HG03432 (cell line): ENCODE measurements at regions not wholly inside any gene's neighbourhood (a gene's known extent, or its start where the extent isn't known, plus 50 kb on each side); places are given as distances from the start of the nearest gene placed in this dataset.
A peak's percentile ranks its signal among the peaks of the same experiment; 100 is the strongest.

ENCODE experiments used
- ATAC-seq: cut with Tn5 transposase; IDR thresholded peaks from one replicate; pipeline ENCODE4 v1.9.1; 2021; ENCODE audit warnings: mild to moderate bottlenecking, moderate library complexity; ENCODE audit not compliant: unreplicated experiment

DNA sequence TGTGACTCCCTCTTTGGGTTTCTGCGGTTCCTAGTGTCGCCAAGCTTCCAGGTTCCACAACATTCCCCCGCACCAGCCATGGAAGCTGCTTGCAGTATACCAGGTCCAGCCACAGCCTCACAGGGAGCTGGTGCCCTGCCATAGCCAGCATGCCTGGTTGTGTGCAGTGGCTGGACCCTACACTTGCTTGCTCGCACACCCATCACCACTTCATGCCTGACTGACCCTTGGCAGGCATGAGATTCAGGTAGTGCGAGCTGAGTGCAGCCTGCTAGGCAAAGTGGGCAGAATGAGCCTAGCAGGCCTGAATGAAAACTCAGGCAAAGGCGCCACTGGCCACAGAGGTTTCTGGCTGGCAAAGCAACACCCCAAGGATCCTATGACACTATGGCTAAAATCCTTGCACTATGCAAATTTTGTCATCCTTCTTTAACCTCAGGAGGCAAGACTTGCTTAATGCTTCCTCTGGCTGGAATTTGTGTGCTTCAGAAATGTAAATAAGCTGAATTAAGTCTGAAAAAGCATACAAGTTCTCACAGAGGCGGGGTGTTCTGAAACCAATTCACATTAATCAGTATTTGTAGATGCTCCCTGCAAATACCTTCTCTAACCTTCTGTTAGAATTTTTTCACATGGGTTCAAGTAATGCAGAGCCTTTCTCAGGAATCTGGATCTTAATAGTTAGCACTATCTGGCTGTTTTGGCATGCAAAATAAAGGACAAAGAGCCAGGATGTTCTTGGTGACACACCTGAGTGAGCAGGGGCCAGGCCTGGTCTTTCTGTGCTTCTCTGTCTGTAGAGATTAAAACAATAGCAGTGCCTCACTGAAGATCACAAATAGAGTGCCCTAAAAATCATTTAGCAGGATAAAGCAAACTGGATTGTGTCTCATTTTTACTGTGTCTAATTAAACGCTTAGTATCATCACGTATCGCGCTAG lies 256.9 kb downstream of the GPATCH2 start:
- no peak for ATAC-seq

DNA sequence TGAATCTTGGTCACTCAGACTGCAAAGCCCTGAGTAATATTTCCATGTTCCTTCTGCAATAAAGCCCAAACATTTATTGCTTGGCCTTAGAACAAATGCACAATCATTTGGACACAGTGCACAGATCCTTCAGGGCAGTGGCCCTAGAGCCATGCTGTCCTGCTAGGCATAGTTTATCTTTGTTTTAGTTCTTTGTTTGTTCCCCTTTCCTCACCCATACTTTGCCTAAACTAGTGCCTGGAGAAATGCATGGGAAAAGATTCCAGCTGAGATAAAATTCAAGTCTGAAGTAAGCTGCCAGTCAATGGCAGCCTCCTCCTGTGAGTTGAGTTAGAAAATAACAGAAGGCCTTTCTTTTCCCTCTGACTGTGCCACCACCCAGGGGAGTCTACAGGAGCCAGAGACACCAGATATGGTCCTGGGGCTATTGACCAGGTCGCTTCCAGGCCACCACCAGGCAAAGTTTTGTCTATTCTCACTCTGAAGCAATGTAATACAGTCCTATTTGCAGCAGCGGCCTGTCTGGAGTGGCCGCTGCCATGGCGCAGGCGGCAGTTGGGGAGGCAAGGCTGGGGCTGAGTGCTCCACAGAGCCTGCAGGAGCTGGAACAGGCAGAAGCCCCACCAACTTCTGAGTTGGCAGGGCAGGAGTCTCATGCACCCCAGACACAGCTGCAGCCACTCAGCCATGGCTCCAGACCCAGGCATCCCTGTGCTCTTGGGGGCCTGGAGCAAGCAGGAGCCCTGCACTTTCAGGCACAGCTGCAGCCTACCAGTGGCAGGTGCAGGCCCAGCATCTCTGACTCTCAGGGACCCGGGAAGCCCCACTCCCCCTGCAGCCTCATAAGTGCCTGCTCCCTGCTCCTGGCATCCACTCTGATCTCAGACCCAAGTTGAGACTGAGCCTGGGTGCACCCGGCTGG lies 258.6 kb downstream of the GPATCH2 start:
- no peak for ATAC-seq

DNA sequence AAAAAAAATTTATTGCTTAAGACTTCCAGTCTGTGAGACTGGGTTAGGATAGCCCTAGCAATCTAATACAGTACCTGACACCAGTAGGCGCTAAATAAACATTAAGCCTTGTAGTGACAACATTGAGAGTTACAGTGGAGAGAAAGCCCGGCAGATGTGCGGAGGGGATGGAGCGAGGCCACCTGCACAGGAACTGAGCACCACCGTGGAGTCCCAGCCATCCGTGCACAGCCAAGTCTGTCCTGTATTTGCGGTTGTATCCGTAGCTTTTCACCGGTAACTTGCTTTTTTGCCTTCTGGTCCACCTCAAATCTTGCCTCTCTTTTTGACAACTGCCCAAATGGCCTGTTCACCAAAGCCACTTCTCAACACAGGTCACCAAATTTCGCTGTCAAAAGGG lies 260.1 kb downstream of the GPATCH2 start:
- ATAC-seq, result no peak

DNA sequence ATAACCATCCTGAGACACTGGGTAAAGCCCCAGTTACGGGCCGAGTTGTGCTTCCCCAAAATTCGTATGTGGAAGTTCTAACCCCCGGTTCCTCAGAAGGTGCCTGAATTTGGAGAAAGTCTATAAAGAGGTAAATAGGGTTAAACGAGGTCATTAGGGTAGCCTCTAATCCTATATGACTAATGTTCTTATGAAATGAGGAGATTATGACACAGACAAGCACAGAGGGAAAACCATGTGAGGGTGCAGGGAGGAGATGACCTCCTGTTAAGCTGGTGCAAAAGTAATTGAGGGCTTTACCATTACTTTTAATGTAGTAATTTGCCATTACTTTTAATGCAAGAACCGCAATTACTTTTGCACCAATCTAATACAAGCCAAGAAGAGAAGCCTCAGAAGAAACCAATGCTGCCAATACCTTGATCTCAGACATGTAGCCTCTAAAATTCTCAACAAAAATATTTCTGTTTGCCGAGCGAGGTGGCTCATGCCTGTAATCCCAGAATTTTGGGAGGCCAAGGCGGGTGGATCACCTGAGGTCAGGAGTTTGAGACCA lies 260.8 kb downstream of the GPATCH2 start:
- ATAC-seq, result no peak

DNA sequence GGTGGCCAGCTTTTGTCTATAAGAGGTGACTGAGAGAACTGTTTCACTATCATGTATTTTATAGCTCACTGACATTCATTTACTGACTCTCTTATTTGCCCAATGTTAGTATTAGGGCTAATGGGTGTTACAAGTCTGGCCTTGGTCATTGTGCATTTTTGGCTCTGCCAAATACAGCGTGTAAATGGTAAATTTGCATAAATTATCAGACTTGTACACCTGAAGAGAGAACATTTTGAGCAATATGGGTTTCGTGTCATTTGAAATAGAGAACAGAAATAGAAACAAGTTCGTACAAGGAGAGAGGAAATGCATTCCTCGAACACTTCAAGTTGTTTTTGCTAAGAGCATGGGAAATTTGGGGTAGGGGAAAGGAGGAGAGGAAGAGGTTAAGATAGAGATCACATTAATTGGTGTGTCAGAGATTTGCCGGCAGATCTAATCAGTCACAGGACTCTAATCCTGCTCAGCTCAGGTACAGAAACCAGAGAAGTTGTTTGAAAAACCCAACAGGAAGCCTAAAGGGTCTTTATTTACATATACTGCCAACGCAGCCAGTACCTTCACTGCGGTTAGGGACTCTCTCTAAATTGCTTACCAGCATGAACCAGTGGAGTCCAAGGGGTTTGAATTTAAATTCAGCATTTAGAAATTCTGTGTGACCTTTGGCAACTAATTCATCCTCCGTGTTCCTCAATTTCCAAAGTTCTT lies 261.5 kb downstream of the GPATCH2 start:
- peak; percentile 94 for ATAC-seq

DNA sequence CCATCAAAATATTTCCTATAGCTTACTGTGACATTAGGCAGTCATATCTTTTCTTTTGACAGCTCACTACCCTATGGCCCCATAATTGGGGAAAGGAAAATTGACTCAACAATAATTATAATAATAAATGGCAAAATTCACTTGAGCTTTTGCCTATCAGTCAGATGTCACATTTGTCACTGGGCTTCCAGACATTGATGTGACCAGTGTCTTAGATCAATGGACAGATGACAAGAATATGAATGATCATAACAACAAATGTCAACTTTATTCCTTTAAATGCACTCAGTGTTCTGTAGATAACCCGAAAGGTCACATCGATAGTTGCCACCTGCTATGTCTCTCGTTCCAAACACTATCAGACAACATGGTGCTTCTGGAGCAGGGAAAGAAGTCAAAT lies 266.7 kb downstream of the GPATCH2 start:
- no peak for ATAC-seq

DNA sequence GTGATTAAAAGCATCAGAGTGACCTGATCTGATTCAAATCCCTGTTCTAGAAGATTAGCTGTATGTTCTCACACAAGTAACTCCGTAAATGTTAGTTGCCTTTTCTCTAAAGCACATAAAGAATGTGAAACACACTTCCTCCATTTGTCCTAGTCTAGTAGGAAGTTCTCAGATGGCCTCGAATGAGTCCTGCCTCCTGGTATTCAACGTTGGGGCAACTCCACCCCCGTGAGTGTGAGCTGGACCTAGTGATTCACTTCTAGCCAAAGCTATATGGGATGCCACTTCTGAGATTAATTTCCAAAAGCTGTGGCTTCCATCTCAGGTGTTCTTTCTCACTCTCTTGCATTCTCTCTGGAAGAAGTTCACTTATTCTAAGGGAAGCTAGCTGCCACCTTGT lies 267.6 kb downstream of the GPATCH2 start:
- no peak for ATAC-seq

DNA sequence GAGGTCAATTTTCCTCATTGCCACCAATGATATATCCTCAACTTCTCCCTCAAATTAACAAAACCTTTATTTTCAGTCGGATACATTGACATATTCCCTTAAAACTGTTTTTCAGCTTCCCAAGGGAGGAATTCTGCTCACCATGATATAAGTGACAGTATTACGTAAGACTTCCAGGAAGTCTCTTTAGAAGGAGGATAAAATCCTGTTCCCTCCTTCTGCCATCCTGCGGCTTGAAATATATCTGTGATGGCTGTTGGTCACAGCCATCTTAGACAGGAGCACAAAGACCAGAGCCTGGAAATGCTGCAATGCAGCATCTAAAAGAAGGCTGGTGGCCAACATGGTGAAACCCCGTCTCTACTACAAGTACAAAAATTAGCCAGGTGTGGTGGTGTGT lies 270.4 kb downstream of the GPATCH2 start:
- no peak for ATAC-seq

DNA sequence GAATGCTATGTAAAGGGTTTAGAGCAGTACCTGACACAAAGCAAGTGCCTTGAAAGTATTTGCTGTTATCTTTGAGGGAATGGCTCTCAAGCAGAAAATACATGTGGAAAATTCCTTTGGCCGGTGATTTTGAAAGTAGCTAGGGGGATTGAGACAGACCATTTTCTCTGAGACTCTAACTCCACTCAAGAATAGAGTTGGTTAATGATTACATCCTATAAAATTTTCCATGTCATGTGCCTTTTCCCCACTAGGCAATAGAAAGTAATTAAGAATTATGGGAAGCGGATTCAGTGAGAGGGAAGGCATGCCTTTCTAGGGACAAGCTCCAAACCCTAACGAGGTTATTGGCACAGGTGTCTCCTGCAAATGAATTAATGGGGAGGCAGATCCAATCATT lies 276.0 kb downstream of the GPATCH2 start:
- no peak for ATAC-seq

DNA sequence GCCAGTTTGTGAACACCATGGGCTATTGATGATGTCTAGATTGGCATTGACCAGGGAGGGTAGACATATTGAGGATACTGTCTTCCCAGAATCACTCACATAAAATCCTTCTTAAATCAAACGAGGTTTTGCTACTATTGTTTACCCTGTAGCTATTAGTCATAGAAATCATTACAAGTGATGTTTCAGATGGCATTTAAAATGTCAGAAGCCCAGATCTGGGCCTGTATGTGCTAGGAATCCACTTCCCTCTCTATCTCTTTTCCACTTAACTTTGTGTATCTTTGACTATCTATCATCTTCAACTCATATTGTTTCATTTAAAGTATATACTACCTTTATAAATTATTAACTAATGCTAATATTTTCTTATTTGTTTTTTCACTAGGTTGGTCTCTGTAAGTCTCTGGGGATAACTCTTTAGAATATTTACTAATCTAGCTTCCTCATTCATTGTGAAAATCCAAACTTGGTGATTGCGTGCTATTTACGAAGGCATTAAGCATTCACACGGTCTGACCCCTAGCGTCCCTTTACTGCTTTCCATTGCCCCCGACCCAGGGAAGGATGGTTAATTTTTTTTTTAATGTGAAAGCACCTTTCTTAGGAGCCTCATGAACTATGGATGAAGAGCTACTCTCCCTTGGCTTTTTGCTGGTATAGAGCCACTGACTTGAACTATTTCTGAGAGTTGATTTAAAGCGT lies 281.8 kb downstream of the GPATCH2 start:
- ATAC-seq, result no peak

DNA sequence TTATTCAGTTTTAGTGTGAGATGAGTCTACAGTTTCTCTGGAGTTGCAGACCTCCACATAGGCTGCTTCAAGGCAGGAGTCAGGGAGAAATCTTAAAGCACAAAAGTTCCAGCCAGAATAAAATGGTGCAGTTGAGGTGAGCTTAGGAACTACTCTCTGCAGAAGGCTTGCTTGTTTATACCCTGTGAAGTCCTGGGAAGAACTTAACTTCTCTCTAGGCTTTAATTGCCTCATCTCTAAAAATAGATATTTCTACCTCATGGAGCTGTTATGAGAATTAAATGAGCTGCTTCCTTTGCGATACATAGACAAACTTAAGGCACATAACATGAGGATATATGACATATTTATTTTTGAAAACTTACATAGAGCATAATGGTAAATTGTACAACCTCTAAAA lies 286.2 kb downstream of the GPATCH2 start:
- no peak for ATAC-seq

DNA sequence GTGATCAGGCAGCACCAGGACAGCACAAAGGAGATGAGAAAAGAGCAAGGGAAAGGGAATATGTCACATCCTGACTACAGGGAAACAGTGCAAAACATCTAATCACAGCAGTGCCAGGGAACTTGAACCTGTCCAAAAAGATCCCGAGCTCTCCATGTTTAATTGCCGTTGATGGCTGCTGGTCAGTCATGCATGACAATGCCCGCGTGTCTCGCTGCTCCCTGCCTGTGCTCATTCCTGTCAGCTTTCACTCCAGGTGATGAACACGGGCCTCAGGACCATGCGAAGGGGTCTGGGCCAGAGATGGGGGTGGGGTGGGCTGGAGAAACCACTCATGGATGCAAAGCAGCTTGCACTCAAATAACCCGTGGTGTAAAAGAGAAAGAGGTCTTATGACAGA lies 287.0 kb downstream of the GPATCH2 start:
- no peak for ATAC-seq

DNA sequence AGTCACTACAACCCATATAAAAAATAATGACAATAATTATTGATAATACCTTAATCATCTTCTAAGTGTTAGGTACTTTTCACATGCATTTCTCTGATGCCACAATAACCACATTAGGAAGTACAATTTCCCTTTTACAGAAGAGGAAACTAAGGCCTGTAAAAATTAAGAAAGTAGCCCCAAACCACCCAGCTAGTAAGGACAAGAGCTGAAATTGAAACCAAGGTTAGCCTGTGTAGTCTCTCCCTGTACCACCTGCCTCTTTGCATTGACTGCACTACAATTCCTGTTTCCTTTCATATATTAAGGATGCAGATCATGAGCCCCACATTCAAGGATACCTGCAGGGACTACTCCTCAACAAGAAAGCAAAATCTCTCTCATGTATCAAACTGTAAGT lies 288.8 kb downstream of the GPATCH2 start:
- ATAC-seq, result no peak

DNA sequence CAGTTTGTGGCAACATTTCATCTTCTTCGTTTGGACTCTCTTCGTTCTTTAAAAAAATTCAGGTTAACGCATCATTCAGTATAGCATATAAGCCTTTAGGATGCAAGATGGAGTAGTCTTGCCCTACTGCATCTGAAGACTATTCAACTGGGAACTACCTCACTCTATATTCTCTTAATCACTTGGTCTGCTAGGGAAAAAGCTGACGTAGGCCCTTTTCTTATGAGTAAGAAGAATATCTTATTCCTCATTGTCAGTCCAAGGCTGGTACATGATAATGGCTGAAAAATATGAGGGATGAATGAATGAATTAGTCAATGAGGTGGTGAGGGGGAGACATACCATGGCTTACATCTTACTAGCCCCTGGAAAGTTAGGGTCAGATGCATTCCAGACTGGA lies 294.2 kb downstream of the GPATCH2 start:
- ATAC-seq, result no peak

DNA sequence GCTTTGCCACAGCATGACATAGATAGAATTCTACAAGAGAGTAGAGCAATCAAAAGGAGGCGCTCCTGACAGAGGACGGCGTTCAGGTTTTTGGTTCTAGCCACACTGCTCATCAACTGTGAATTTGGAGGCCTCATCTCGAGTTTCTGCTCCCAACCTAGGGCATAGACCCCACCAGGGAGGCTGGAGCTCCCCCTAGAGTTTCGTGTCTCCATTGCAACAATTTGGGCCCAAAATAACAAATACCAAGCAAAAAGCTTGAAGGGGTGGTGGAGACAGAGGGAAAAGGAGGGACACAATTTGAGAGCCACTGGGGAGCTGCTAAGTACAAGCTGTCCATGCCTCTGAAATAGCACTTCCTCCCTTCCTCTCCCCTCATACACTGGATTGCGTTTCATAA lies 297.0 kb downstream of the GPATCH2 start:
- peak; percentile 85 for ATAC-seq

DNA sequence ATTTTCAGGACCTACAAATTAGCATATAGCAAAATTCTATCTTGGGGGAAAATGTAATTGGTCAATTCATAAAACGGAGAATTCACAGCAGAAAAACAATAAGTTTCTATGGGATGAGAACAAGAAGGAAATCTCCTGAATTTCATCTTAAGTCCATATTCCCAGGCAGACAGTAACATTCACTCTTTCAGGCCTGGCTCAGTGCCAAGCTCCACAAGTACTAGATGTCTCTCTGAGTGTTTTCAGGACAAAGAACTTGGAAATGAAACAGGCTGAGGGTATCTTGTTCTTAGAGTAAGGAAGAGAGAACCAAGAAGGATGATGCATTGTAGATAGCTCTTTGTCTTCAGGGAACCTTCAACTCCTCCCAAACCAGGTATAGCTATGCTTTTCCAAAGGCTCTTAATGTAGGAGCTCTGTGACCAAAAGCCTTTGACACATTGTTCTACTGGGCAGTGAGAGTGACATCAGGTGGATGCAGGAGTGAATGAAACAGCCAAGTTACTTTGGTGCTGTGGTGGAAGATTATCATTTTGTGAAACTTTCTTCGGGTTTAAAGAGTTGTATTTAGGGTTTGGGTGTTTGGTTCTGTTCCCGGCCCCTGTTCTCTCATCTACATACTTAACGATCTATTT lies 298.3 kb downstream of the GPATCH2 start:
- no peak for ATAC-seq

DNA sequence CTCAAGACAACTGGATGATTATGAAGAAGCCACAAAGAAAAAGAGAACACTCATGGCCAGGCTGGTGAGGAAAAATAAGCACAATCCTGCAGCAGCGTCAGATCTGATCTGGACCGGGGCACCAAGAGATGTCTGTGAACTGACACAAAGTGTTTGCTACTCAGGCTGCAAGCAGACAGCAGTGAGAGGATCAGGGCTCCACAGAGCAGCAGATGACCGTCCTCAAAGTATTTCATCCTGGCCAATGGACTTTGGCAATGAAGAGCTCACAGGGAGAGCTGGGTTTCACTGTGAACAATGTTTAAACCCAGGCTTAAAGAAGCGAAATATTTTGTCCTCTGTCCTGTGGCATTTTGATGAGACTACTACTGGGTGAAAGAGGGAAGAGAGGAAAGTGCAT lies 299.2 kb downstream of the GPATCH2 start:
- no peak for ATAC-seq

DNA sequence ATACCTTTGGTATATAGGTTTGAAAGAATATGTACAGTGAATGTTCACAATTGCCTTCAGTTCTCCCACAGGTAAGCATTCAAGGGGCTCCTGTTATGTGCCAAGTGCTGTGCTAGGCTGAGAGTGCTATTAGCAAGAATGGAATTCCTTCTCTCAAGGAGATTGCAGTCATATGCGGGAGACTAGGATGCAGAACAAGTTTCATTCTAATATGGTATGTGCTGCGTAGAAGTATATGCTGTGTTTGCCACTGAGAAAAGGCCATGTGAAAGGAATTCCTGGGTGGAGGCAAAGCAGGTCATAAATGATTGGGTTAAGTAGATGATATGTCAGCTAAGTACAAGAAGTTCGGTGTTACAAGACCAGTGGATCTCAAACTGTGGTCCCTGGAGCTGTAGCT lies 303.0 kb downstream of the GPATCH2 start:
- no peak for ATAC-seq

DNA sequence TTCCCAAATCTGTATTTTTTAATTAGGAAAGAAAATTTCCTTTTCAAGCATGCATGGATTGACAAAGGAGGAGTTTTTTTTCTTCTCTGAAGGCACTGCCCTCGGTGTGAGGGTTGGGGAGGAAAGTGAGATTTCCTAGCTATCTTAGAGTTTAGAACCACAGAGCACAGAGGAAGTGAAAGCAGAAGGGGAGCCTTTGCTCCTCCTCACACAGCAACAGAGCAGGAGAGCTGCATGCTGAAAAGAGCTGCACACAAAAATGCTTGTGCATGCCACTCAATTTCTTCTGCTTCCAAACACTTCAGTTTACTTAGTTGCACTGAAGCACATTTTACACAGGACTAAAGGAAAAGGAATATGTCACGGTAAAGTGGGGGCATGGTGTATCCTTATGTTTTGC lies 308.1 kb downstream of the GPATCH2 start:
- peak; percentile 100 for ATAC-seq

DNA sequence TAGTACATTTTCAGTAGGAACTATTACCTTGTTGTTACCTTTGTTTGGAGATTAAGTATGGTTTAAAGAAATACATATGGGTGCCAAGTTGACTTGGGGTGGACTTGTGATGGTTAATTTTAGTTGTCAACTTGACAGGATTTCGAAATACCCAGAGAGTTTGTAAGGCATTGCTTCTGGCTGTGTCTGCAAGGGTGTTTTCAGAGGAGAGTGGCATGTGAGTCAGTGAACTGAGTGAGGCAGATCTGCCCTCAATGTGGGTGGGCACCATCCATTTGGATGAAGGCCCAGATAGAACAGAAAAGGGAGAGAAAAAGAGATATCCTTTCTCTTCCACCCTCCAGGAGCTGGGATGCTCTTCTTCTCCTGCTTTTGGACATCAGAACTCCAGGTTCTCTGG lies 315.5 kb downstream of the GPATCH2 start:
- ATAC-seq, result no peak
